HUES48 (cell line): ENCODE measurements at regions not wholly inside any gene's neighbourhood (a gene's known extent, or its start where the extent isn't known, plus 50 kb on each side); places are given as distances from the start of the nearest gene placed in this dataset.

Source experiments
- H3K27ac ChIP-seq: one replicate; pipeline ENCODE4 v1.7.0; 2013; ENCODE audit warnings: low read depth, low read length, inconsistent platforms
- H3K27me3 ChIP-seq: 2 replicates; pipeline ENCODE4 v1.6.1; 2013; ENCODE audit warnings: mild to moderate bottlenecking, low read length; ENCODE audit not compliant: control insufficient read depth, insufficient read depth
- H3K36me3 ChIP-seq: 2 replicates; pipeline ENCODE4 v1.6.1; 2013; ENCODE audit warnings: low read length; ENCODE audit not compliant: control insufficient read depth, insufficient read depth
- H3K4me1 ChIP-seq: 2 replicates; pipeline ENCODE4 v1.6.1; 2013; ENCODE audit warnings: mild to moderate bottlenecking, low read length; ENCODE audit not compliant: control insufficient read depth, insufficient read depth
- H3K4me3 ChIP-seq: 2 replicates; pipeline ENCODE4 v1.5.1; 2013; ENCODE audit warnings: mild to moderate bottlenecking, low read depth, low read length
- H3K9ac ChIP-seq: 2 replicates; pipeline ENCODE4 v1.6.1; 2013; ENCODE audit warnings: mild to moderate bottlenecking, low read depth, low read length, moderate library complexity
- H3K9me3 ChIP-seq: 2 replicates; pipeline ENCODE4 v1.6.1; 2013; ENCODE audit warnings: low read length; ENCODE audit not compliant: control insufficient read depth, insufficient read depth

- H3K27me3 ChIP-seq = no peaks in the 10 kb centered on the region
- H3K9me3 ChIP-seq = no peaks in the 10 kb centered on the region
- H3K4me1 ChIP-seq = no peaks in the 10 kb centered on the region
- H3K9ac ChIP-seq = no peak overlapping the region
- no peak overlapping the region for H3K27ac ChIP-seq
- no peaks in the 10 kb centered on the region for H3K36me3 ChIP-seq
- no peak overlapping the region for H3K4me3 ChIP-seq
These were observed 159.8 kb downstream of the RPAP3 start for GRCh38 chr12:47545938-47546609.

GRCh38 chr12:47534695-47535094 is 171.1 kb downstream of the RPAP3 start:
- Histone ChIP-seq H3K4me3 (no peak overlapping the region), H3K36me3 (no peaks in the 10 kb centered on the region), H3K9me3 (no peaks in the 10 kb centered on the region), H3K4me1 (no peaks in the 10 kb centered on the region), H3K27me3 (no peaks in the 10 kb centered on the region), H3K9ac (no peak overlapping the region), H3K27ac (no peak overlapping the region)

- Histone ChIP-seq H3K27me3 (no peaks in the 10 kb centered on the region), H3K9me3 (peaks cover 11% of the 10 kb centered on the region; the same call in 1 of the 2 replicates), H3K9ac (no peak overlapping the region), H3K4me3 (no peak overlapping the region), H3K4me1 (no peaks in the 10 kb centered on the region), H3K27ac (no peak overlapping the region), H3K36me3 (no peaks in the 10 kb centered on the region)
These were observed 175.8 kb downstream of the RPAP3 start for GRCh38 chr12:47530050-47530449.

- H3K27me3 ChIP-seq = no peaks in the 10 kb centered on the region
- no peaks in the 10 kb centered on the region for H3K4me1 ChIP-seq
- H3K9me3 ChIP-seq = peaks cover 11% of the 10 kb centered on the region; the same call in 1 of the 2 replicates
- H3K4me3 ChIP-seq = no peak overlapping the region
- H3K36me3 ChIP-seq = no peaks in the 10 kb centered on the region
- H3K9ac ChIP-seq = no peak overlapping the region
- H3K27ac ChIP-seq = no peak overlapping the region
These were observed 178.0 kb downstream of the RPAP3 start for GRCh38 chr12:47527816-47528215.

- Histone ChIP-seq H3K9ac (no peak overlapping the region), H3K27me3 (no peaks in the 10 kb centered on the region), H3K9me3 (peaks cover 35% of the 10 kb centered on the region), H3K27ac (no peak overlapping the region), H3K4me1 (no peaks in the 10 kb centered on the region), H3K36me3 (no peaks in the 10 kb centered on the region), H3K4me3 (no peak overlapping the region)
These were observed 185.8 kb downstream of the RPAP3 start for GRCh38 chr12:47520029-47520428.

GRCh38 chr12:47517122-47517521 is 188.7 kb downstream of the RPAP3 start:
- H3K27me3 ChIP-seq = no peaks in the 10 kb centered on the region
- peaks cover 51% of the 10 kb centered on the region for H3K9me3 ChIP-seq
- no peak overlapping the region for H3K4me3 ChIP-seq
- H3K36me3 ChIP-seq = no peaks in the 10 kb centered on the region
- no peak overlapping the region for H3K27ac ChIP-seq
- no peaks in the 10 kb centered on the region for H3K4me1 ChIP-seq
- no peak overlapping the region for H3K9ac ChIP-seq

- Histone ChIP-seq H3K4me3 (no peak overlapping the region), H3K27me3 (no peaks in the 10 kb centered on the region), H3K9me3 (peaks cover 21% of the 10 kb centered on the region), H3K4me1 (no peaks in the 10 kb centered on the region), H3K27ac (no peak overlapping the region), H3K9ac (no peak overlapping the region), H3K36me3 (no peaks in the 10 kb centered on the region)
These were observed 196.4 kb downstream of the RPAP3 start for GRCh38 chr12:47509398-47509851.

GRCh38 chr12:47507221-47507620 is 198.6 kb downstream of the RPAP3 start:
- Histone ChIP-seq H3K4me1 (no peaks in the 10 kb centered on the region), H3K9me3 (peaks cover 10% of the 10 kb centered on the region; the same call in 1 of the 2 replicates), H3K4me3 (no peak overlapping the region), H3K27ac (no peak overlapping the region), H3K36me3 (no peaks in the 10 kb centered on the region), H3K27me3 (no peaks in the 10 kb centered on the region), H3K9ac (no peak overlapping the region)

- H3K4me3 ChIP-seq = no peak overlapping the region
- H3K9ac ChIP-seq = no peak overlapping the region
- H3K27ac ChIP-seq = no peak overlapping the region
- H3K4me1 ChIP-seq = no peaks in the 10 kb centered on the region
- 0 out of 2 replicates have a peak, but pooled peaks cover 10% of the 10 kb centered on the region for H3K9me3 ChIP-seq
- H3K27me3 ChIP-seq = no peaks in the 10 kb centered on the region
- H3K36me3 ChIP-seq = no peaks in the 10 kb centered on the region
These were observed 200.9 kb downstream of the RPAP3 start for GRCh38 chr12:47504775-47505446.

- Histone ChIP-seq H3K4me3 (no peak overlapping the region), H3K9me3 (peaks cover 26% of the 10 kb centered on the region), H3K9ac (no peak overlapping the region), H3K36me3 (no peaks in the 10 kb centered on the region), H3K27ac (no peak overlapping the region), H3K4me1 (no peaks in the 10 kb centered on the region), H3K27me3 (no peaks in the 10 kb centered on the region)
These were observed 212.0 kb downstream of the RPAP3 start for GRCh38 chr12:47493801-47494200.

- Histone ChIP-seq H3K9me3 (peaks cover 35% of the 10 kb centered on the region), H3K27ac (no peak overlapping the region), H3K9ac (no peak overlapping the region), H3K4me1 (no peaks in the 10 kb centered on the region), H3K4me3 (no peak overlapping the region), H3K27me3 (no peaks in the 10 kb centered on the region), H3K36me3 (no peaks in the 10 kb centered on the region)
These were observed 214.1 kb downstream of the RPAP3 start for GRCh38 chr12:47491516-47492305.
